GM21576 (cell line): ENCODE measurements at regions not wholly inside any gene's neighbourhood (a gene's known extent, or its start where the extent isn't known, plus 50 kb on each side); places are given as distances from the start of the nearest gene placed in this dataset.

Source experiments
- ATAC-seq: cut with Tn5 transposase; IDR thresholded peaks from one replicate; pipeline ENCODE4 v1.9.1; 2021; ENCODE audit warnings: mild to moderate bottlenecking, moderate library complexity; ENCODE audit not compliant: unreplicated experiment

DNA sequence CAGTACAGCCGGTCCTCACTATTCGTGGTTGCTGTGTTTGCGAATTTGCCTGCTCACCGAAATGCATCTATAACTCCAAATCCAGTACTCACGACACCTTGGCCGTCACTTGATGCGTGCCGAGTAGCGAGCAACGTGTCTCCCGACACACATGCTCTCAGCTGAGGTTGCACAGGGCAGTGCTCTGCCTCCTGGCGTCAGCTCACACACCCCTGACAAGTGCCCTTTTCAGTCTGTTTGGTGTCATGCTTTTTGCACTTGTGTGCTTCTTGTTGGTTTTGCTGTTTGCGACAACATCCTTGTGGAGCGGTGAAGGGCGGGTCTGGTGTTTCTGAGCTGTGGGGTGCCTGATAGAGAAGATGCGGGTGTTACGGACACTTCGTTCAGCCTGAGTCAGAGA lies 110.4 kb upstream of the RFLNA start:
- no peak for ATAC-seq

DNA sequence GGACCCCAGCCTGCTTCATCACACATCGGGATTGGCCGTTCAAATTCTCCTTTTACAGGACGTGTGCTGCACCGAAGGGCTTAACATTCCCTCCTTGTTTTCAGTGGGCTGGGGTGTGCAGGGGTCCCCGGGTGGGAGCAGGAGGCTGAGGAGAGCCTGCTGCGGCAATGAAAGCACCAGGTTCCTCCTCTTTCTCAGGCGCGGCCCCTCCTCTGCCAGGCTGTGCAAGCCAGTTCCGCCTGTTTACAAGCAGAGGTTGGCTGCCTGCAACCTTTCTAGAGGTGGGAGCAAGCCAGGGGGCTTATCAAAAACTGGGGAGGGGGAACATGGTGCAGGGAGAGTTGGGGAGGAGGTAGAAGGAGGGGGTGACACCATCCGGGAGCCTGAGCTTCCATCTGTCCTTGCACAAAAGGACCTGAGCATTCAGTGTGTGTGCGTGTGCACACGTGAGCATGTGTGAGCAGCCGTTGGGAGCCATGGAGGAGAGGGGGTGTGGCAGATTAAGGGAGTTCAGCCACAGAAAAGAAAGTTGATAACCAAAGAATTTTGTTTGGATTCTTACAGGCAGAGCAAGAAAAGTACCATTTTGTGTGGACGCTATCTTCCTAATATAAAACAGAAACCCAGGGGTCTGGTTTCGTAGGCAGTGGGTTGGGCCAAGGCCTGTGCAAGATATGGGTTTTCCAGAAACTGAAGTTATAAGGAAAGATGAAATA lies 108.8 kb upstream of the RFLNA start:
- ATAC-seq, result no peak

DNA sequence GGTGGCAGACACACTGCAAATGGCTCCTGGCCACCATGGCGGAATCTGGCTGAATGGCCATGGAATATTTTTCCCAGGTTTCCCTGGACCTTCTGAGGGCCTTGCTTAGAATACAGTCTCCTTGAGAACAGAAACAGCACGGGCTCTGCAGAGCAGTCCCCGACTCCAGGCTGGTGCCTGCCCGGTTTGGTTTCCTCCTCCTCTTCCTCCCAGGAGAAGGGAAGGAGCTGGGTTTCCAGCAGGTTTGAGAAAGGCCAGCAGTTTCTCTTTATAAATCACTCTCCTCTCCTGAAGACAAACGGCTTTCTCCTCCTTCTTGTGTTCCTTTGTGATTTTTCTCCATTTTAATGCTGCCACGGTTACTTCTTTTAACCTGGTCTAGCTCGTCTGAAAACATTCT lies 106.8 kb upstream of the RFLNA start:
- no peak for ATAC-seq

GRCh38 chr12:124188561-124189405 lies 106.1 kb upstream of the RFLNA start:
- no peak for ATAC-seq

GRCh38 chr12:124190312-124191023 lies 104.4 kb upstream of the RFLNA start:
- ATAC-seq, result no peak

GRCh38 chr12:124191024-124191359 lies 103.9 kb upstream of the RFLNA start:
- ATAC-seq, result no peak

DNA sequence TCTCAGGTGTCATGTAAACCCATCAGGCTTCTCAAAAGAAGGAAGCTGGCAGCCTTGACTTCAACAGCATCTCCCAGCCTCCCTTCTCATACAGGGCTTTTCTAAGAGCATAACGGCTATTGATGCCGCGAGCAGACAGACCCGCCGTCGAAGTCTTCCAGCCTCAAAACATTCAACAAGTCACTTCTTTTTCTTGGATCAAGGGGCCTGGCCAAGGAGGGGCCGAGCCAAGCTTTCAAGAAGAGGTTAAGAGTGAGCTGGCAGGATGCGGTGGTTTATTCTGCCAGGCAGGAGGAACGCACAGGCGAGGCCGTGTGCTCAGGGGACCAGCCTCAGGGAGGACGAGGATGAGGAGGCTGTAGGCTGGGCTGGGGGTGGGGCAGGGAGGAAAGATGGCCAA lies 102.9 kb upstream of the RFLNA start:
- no peak for ATAC-seq

DNA sequence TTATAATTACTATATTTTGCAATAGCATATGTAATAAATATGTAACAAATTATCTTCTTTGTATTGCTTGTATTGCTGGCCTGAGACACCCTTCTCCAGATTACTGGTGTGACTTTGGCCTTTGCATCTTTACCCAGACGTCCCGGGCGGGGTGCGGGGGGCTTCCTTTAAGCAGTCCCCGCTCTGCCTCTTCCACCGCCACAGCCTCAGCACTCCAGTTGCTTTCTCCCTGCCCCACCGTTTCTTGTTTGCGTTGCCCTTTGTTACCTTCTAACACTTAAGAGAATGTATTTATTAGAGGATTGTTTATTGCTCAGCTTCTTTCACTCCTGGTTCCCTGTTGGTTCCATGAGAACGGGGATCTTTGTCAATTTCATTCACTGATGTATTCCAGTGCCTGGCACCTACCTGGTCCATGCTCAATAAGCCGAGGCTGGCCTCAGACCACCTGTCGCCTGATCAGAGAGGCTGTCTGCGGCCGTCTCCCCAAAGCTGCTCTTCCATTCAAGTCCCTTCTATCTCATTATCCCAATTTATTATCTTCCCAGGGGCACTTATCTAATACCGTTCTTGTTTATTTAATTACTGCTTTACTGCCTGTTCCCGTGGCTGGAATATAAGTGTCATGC lies 100.5 kb upstream of the RFLNA start:
- no peak for ATAC-seq

- no peak for ATAC-seq
These were observed 99.9 kb upstream of the RFLNA start for GRCh38 chr12:124194893-124195566.

- no peak for ATAC-seq
These were observed 99.3 kb upstream of the RFLNA start for GRCh38 chr12:124195567-124195942.

DNA sequence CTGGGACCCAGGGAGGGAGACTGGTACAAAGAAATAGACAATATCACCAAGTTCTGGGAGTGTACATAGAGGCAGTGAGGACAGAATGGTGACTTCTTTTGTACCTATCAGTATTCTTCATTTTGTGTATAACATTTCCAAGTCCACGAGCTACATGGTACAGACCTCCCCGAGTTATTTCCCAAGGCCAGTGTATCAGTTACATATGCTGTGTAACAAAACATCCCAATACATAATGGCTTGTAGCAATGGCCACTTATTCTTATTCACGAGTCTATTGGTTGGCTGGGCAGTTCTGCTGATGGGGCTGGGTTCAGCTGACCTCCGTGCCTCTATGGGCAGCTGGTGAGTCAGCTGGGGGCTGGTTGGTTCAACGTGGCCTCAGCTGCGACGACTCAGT lies 98.7 kb upstream of the RFLNA start:
- ATAC-seq, result no peak

- ATAC-seq, result no peak
These were observed 93.6 kb upstream of the RFLNA start for GRCh38 chr12:124201248-124201647.

GRCh38 chr12:124203176-124203575 lies 91.7 kb upstream of the RFLNA start:
- ATAC-seq, result no peak

DNA sequence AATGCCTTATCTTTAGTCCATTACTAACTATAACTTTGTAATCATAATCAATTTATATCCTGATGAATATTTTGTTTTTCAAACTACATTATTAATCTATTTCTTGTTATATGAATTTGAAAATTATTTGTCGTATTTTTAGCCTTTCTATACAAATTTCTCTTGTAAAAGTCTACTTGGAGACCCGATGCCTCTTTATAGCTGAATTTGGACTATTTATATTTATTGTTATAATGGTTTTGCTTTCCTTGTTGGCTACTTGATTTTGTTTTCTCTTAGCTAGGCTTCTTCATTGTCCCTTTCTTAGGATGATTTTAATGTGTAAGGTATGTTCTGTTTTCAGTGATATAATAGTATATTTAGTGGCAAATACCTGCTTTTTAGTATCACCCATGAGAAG lies 89.5 kb upstream of the RFLNA start:
- no peak for ATAC-seq

GRCh38 chr12:124207049-124207448 lies 87.8 kb upstream of the RFLNA start:
- no peak for ATAC-seq

DNA sequence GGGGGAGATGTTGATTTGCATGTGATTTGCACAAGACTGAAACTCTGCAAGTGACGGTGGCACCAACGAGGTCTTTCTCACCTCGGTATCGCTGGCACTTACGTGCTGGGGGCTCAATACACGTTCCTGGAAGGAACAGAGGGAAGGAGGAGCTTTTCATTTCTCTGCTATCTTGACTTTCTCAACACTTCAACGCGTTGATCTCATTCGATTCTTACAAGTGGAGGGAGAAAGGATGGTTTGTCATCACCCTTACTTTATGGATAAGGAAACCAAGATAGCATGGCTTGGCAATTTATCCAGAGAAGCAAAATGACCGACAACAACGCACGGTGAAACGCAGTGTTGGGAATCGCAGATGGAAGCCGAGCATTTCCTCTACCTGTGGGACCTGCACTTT lies 87.3 kb upstream of the RFLNA start:
- ATAC-seq, result no peak

DNA sequence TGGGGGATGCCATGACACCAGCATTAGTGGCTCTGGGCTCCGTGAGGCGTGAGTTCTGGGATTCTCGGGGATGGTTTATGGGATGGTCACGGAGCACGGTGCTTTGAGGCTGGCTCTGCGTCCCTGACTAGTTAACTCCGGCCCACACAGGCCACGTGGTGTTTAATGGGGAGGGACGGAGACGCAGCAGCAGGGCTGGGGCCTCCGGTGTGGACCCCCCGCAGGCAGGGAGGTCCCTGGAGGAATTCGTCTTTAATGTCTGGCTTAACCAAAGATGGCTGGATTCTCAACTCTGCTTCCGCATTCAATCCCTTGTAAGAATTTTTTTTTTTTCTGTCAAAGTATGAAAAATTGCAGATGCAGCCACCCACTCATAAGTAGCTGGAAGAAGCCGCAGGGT lies 86.4 kb upstream of the RFLNA start:
- ATAC-seq, result no peak

GRCh38 chr12:124210991-124211577 lies 83.8 kb upstream of the RFLNA start:
- no peak for ATAC-seq

DNA sequence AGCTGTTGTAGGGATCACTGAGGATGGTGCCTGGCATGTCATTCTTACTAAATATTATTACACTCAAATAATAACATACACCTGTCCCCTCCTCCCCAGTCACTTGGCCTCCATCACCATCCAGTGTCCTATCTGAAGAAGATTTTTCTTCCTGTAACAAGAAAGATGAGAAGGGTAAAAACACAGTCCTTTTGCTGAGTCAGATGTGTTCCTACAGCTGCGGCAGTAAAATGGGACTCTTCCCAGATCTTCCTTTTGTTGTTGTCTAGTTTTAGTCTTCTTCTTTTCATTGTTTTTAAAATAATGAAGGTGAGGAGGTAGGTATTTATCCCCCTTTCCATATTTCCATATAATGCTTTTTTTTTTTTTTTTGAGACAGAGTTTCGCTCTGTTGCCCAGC lies 83.1 kb upstream of the RFLNA start:
- ATAC-seq, result no peak

DNA sequence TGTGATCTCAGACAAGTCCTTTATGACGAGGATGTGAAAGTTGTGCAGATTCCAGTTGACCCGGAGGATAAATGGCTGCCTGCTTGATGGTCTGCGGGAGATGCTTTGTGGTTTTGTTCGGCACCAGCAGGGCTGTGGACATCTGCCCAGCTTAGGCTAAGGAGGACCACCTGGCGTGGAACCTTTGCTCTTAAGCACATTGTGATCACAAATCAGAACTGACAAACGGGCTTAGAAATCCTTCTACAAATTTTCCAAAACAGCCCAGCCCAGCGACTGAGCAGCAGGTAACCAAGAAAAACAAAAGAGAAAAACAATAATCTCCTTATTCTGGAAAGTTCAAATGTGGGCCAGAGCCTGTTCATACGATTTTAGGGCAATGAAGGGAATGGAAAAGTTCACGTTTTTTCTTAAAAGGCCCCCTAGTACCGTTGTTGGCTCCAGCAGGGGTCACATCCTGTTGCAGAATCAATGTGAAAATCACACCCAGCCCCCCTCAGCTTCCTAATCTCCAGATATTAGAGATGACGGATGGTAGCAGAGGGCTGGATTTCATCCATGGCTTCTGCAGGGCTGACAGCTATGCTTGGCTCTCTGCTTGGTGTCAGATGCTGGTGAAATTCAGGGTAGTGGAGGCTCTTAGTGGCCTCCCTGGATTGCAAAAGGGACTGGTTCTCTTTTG lies 81.1 kb upstream of the RFLNA start:
- ATAC-seq, result no peak
